ENCODE measurements at regions not wholly inside any gene's neighbourhood (a gene's known extent, or its start where the extent isn't known, plus 50 kb on each side); places are given as distances from the start of the nearest gene placed in this dataset.

DNA sequence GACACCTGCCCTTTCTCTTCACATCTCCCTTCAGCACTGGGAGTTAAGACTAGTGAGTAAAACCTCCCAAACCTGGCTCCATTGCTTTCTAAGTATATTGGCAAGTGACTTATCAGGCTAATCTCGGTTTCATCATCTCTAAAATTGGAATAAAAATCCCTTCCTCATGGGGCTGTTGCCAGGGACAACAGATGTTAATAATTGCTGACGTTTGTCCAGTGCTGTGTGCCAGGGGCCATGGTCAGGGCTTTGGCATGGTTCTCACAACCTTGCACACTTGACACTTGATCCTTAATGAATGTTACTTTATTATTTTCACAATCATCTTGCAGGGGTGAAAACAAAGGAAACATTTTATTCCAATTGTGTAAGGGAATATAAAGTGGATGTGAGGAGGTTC is 1262.0 kb upstream of the WWC1 start:
- ATAC-seq: no peak
- intact Hi-C loops (cut with micrococcal nuclease): no loop called here
- Mint-ChIP-seq H3K4me3 (no peak overlapping the region), H3K9me3 (no peaks in the 10 kb centered on the region), H3K36me3 (ENCODE audit: low read depth) (no peaks in the 10 kb centered on the region), H3K27me3 (no peaks in the 10 kb centered on the region), H3K4me1 (ENCODE audit: low read depth) (no peaks in the 10 kb centered on the region), H3K27ac (no peak overlapping the region)
- TF ChIP-seq CTCF (IDR thresholded peaks at IDR 0.05): no peak
- no peak for DNase-seq
- CTCF ChIA-PET: no interaction called here
- POLR2A ChIA-PET: no interaction called here

GRCh38 chr5:167030500-167031120 is 1260.8 kb upstream of the WWC1 start:
- Mint-ChIP-seq H3K9me3 (peaks cover 1% of the 10 kb centered on the region), H3K27ac (no peak overlapping the region), H3K27me3 (no peaks in the 10 kb centered on the region), H3K4me3 (no peak overlapping the region), H3K4me1 (ENCODE audit: low read depth) (no peaks in the 10 kb centered on the region), H3K36me3 (ENCODE audit: low read depth) (no peaks in the 10 kb centered on the region)
- no peak for ATAC-seq
- POLR2A ChIA-PET: no interaction called here
- CTCF ChIA-PET: no interaction called here
- TF ChIP-seq CTCF (IDR thresholded peaks at IDR 0.05): no peak
- intact Hi-C loops (cut with micrococcal nuclease): no loop called here
- no peak for DNase-seq

DNA sequence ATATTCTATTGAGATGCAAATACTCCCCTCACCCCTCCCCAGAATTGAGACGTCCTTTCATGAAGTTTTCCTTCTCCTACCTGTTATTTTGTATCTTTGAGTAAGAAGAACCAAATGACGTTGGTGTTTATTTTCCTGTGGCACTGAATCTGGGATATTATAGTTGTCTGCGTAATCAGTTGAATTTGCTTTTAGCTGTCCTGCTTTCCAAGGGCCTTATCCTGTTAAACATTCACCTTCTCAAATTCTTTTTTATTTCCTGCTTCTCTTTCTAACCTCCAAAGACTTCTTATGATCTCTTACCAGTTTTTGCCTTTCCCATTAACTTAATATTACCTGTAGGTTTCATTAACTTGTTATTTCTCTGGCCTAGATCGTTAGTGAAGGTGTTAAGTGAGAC is 1254.9 kb upstream of the WWC1 start:
- peaks cover 3% of the 10 kb centered on the region for H3K9me3 Mint-ChIP-seq

DNA sequence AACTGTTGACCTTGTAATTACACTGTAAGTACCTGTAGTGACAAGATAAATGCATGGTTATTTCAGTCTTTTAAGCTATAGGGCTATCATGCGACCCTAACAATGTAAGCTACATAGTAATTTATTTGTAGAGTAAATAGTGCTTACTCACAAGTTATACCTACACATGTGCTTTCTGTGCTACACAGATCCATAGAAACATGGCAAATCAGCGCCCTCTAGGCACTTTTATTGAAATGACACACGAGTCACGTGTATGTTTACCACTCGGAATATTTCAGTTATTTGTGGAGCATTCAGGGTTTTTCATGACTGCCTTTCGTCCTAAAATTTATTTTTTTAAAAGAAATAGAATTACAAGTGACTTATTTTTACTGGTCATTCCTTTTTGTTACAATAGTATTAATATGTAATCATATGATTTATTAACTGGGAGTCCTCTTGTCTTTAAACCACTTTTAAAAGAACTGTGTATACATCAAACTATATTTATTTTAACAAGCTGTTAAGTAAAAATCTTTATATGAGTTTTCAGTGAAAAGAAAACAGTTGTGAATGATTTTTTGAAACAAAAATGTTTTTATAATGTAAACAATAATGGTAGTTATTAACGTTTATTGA is 1242.3 kb upstream of the WWC1 start:
- DNase-seq (peak; percentile 45), ATAC-seq (peak; percentile 39)
- ChIA-PET CTCF (interaction anchor here (0.8 kb wide), 1 partner anchor 14 kb away, joined by 4 read pairs; no protein-coding TSS in a partner anchor), POLR2A (no interaction called here)
- intact Hi-C loops (cut with micrococcal nuclease): no loop called here
- TF ChIP-seq CTCF (IDR thresholded peaks at IDR 0.05): peak; percentile 32
- H3K27ac Mint-ChIP-seq: no peak overlapping the region
- no peaks in the 10 kb centered on the region for H3K9me3 Mint-ChIP-seq
- H3K4me1 Mint-ChIP-seq (ENCODE audit: low read depth): no peaks in the 10 kb centered on the region
- H3K27me3 Mint-ChIP-seq: no peaks in the 10 kb centered on the region
- no peak overlapping the region for H3K4me3 Mint-ChIP-seq
- H3K36me3 Mint-ChIP-seq (ENCODE audit: low read depth): no peaks in the 10 kb centered on the region

More for the DNA sequence above, 1254.9 kb upstream of the WWC1 start:
- intact Hi-C loops (cut with micrococcal nuclease): no loop called here
- DNase-seq (no peak), ATAC-seq (no peak)
- H3K36me3 Mint-ChIP-seq (ENCODE audit: low read depth): no peaks in the 10 kb centered on the region
- H3K27ac Mint-ChIP-seq: no peak overlapping the region
- POLR2A ChIA-PET: no interaction called here
- no peak for TF ChIP-seq CTCF (IDR thresholded peaks at IDR 0.05)
- H3K27me3 Mint-ChIP-seq: no peaks in the 10 kb centered on the region
- CTCF ChIA-PET: no interaction called here
- no peak overlapping the region for H3K4me3 Mint-ChIP-seq
- no peaks in the 10 kb centered on the region for H3K4me1 Mint-ChIP-seq (ENCODE audit: low read depth)

DNA sequence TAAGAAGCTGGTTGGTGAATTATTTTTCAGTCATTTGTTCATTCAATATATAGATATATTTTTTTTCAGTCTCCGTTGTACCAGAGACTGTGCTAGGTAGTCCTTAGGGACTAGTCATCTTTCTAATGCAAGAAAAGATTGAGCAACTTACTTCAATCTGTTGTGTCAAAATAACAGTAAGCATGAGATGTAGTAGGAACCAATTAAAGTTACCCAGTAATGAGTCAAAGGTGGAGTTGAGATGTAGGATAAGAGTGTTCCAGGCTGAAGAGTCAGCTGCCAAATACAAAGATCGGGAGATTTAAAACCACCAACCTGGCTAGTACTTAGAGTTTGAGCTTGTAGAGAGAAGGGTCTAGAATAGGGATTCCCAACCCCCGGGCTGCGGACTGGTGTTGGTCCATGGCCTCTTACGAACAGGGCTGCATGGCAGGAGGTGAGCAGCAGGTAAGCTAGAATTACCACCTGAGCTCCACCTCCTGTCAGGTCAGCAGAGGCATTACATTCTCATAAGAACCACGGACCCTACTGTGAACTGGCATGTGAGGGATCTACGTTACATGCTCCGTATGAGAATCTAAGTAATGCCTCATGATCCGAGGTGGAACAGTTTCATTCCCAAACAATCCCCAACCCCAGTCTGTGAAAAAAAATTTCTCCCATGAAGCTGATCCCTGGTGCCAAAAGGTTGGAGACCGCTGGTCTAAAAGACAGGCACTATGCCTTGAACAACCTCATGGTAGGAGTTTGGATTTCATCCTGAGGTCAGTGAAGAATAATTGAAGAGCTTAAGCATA is 1241.5 kb upstream of the WWC1 start:
- Mint-ChIP-seq H3K4me1 (ENCODE audit: low read depth) (no peaks in the 10 kb centered on the region), H3K27ac (no peak overlapping the region), H3K9me3 (no peaks in the 10 kb centered on the region), H3K36me3 (ENCODE audit: low read depth) (no peaks in the 10 kb centered on the region), H3K27me3 (no peaks in the 10 kb centered on the region), H3K4me3 (no peak overlapping the region)
- intact Hi-C loops (cut with micrococcal nuclease): no loop called here
- DNase-seq (no peak), ATAC-seq (no peak)
- no peak for TF ChIP-seq CTCF (IDR thresholded peaks at IDR 0.05)
- ChIA-PET CTCF (interaction anchor here (0.6 kb wide), 2 partner anchors 349 to 1860 kb away, joined by 3 read pairs; no protein-coding TSS in a partner anchor), POLR2A (no interaction called here)

All from activated CD8-positive, alpha-beta T cell treated with anti-CD3 and anti-CD28 coated beads for 36 hours (primary cell).